DND-41 (cell line): ENCODE measurements at regions not wholly inside any gene's neighbourhood (a gene's known extent, or its start where the extent isn't known, plus 50 kb on each side); places are given as distances from the start of the nearest gene placed in this dataset.

Source experiments
- ATAC-seq: fragments of 200-7000 bp; cut with Tn5 transposase; 3 replicates; pipeline ENCODE4 v1.9.1; 2021; ENCODE audit warnings: low read depth; ENCODE audit not compliant: insufficient read depth
- DNase-seq: peaks from one replicate; pipeline ENCODE4 v3.0.0-alpha.2; 2020
- H2AFZ ChIP-seq: 2 replicates; pipeline ENCODE4 v1.6.0; 2012; ENCODE audit warnings: low read depth, low read length
- H3K27ac ChIP-seq: 2 replicates; pipeline ENCODE4 v1.5.1; 2012; ENCODE audit warnings: low read length, inconsistent platforms
- H3K27me3 ChIP-seq: fragments of 200-600 bp; sonication (generic); 2 replicates; pipeline ENCODE4 v1.6.0; 2012; ENCODE audit warnings: low read length, mild to moderate bottlenecking, inconsistent platforms; ENCODE audit not compliant: insufficient read depth, poor library complexity
- H3K36me3 ChIP-seq: 2 replicates; pipeline ENCODE4 v1.5.1; 2012; ENCODE audit warnings: low read length, inconsistent platforms; ENCODE audit not compliant: insufficient read depth
- H3K4me1 ChIP-seq: 2 replicates; pipeline ENCODE4 v1.5.1; 2012; ENCODE audit warnings: mild to moderate bottlenecking, low read length; ENCODE audit not compliant: insufficient read depth
- H3K4me2 ChIP-seq: 2 replicates; pipeline ENCODE4 v1.6.0; 2012; ENCODE audit warnings: mild to moderate bottlenecking, moderate library complexity, low read length, inconsistent platforms; ENCODE audit not compliant: insufficient read depth
- H3K4me3 ChIP-seq, 2 experiments: fragments of 200-600 bp in 1 of 2; shearing (Covaris generic) in 1 of 2; 2 replicates each; pipeline ENCODE4 v1.5.1; 2012 to 2016; ENCODE audit warnings: inconsistent platforms in 2 of 2, low read length in 2 of 2, mild to moderate bottlenecking in 2 of 2, low read depth in 1 of 2, moderate library complexity in 1 of 2
- H3K79me2 ChIP-seq: 2 replicates; pipeline ENCODE4 v1.6.0; 2012; ENCODE audit warnings: low read length, inconsistent platforms; ENCODE audit not compliant: insufficient read depth
- H3K9ac ChIP-seq: 2 replicates; pipeline ENCODE4 v1.6.0; 2012; ENCODE audit warnings: low read depth, mild to moderate bottlenecking, inconsistent platforms, low read length, moderate library complexity
- H3K9me3 ChIP-seq: 2 replicates; pipeline ENCODE4 v1.5.1; 2012; ENCODE audit warnings: low read length, moderate library complexity, mild to moderate bottlenecking, inconsistent platforms; ENCODE audit not compliant: insufficient read depth, severe bottlenecking
- H4K20me1 ChIP-seq: 2 replicates; pipeline ENCODE4 v1.6.0; 2012; ENCODE audit warnings: low read length; ENCODE audit not compliant: insufficient read depth
- EZH2 ChIP-seq: IDR thresholded peaks from 3 replicates; pipeline ENCODE4 v1.6.1; 2012; ENCODE audit warnings: borderline replicate concordance, low read depth, mild to moderate bottlenecking, moderate library complexity, low read length, inconsistent platforms; ENCODE audit not compliant: severe bottlenecking
- TF ChIP-seq, protein P1 (sequence below): IDR thresholded peaks from 2 replicates; pipeline ENCODE4 v1.5.1; 2012; ENCODE audit warnings: borderline replicate concordance, low read length, moderate library complexity, mild to moderate bottlenecking; ENCODE audit not compliant: poor library complexity, severe bottlenecking; ENCODE audit errors: extremely low read depth

DNA sequence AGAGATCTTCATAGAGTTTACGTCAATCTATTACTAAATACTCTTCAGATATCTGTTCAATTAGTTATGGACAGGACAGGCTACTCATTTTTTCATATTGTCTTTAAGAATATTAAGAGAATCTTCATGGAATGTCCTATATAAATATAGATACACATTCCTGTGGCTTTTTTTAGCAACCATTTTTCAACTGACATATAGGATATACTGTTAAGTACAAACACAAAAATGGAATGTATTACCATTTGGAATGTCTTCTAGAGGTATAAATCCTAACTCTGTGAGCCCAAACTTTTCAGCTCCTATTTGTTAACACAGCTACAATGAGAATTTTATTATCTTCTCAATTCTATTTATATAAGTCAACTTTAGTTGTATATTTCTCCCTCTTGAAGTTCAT is 239.6 kb upstream of the DEFB112 start:
- Histone ChIP-seq H3K27me3 (no peaks in the 10 kb centered on the region), H3K9ac (no peak overlapping the region), H2AFZ (no peak overlapping the region), H3K36me3 (no peaks in the 10 kb centered on the region), H3K79me2 (no peaks in the 10 kb centered on the region), H4K20me1 (no peaks in the 10 kb centered on the region), H3K9me3 (no peaks in the 10 kb centered on the region), H3K4me1 (no peaks in the 10 kb centered on the region), H3K4me3 (no peak overlapping the region), H3K27ac (no peak overlapping the region), H3K4me2 (no peak overlapping the region)
- ATAC-seq (no peak), DNase-seq (no peak)
- no peak for TF ChIP-seq EZH2
- TF ChIP-seq, protein P1, sequence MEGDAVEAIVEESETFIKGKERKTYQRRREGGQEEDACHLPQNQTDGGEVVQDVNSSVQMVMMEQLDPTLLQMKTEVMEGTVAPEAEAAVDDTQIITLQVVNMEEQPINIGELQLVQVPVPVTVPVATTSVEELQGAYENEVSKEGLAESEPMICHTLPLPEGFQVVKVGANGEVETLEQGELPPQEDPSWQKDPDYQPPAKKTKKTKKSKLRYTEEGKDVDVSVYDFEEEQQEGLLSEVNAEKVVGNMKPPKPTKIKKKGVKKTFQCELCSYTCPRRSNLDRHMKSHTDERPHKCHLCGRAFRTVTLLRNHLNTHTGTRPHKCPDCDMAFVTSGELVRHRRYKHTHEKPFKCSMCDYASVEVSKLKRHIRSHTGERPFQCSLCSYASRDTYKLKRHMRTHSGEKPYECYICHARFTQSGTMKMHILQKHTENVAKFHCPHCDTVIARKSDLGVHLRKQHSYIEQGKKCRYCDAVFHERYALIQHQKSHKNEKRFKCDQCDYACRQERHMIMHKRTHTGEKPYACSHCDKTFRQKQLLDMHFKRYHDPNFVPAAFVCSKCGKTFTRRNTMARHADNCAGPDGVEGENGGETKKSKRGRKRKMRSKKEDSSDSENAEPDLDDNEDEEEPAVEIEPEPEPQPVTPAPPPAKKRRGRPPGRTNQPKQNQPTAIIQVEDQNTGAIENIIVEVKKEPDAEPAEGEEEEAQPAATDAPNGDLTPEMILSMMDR = no peak

DNA sequence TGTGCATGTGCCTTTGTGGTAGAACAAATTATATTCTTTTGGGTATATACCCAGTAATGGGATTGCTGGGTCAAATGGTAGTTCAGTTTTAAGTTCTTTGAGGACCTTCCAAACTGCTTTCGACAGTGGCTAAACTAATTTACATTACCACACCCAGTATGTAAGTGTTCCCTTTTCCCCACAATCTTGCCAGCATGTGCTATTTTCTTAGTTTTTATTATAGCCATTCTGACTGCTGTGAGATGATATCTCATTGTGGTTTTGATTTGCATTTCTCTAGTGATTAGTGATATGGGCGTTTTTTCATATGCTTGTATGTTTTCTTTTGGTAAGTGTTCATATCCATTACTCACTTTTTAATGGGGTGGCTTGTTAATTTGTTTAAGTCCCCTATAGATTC is 251.6 kb upstream of the DEFB112 start:
- H4K20me1 ChIP-seq = no peaks in the 10 kb centered on the region
- TF ChIP-seq EZH2 = no peak
- TF ChIP-seq, protein P1 = no peak
- no peaks in the 10 kb centered on the region for H3K79me2 ChIP-seq
- no peak overlapping the region for H3K9ac ChIP-seq
- H3K27me3 ChIP-seq = no peaks in the 10 kb centered on the region
- H3K4me1 ChIP-seq = no peaks in the 10 kb centered on the region
- no peak overlapping the region for H2AFZ ChIP-seq
- DNase-seq (no peak), ATAC-seq (no peak)
- no peak overlapping the region for H3K27ac ChIP-seq
- H3K4me2 ChIP-seq = no peak overlapping the region
- H3K4me3 ChIP-seq = no peak overlapping the region
- no peaks in the 10 kb centered on the region for H3K36me3 ChIP-seq
- H3K9me3 ChIP-seq = no peaks in the 10 kb centered on the region

DNA sequence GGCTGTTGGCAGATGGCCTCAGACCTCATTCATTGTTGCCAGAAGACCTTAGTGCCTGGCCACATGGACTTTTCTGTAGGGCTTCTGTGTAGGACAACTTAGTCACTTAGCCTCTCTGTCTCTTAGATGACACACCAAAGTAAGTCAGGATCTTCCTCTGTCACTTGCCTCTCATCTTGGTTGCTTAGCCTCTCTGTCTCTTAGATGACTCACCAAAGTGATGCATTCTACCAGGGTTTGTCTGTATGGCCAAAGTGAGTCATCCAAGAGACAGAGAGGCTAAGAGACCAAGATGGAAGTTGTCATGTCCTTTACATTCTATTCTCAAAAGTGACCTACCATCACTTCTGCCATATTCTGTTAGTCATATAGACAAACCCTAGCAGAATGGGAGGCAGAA is 255.9 kb upstream of the DEFB112 start:
- DNase-seq (no peak), ATAC-seq (no peak)
- H3K9me3 ChIP-seq = no peaks in the 10 kb centered on the region
- no peaks in the 10 kb centered on the region for H3K27me3 ChIP-seq
- H4K20me1 ChIP-seq = no peaks in the 10 kb centered on the region
- no peak overlapping the region for H3K9ac ChIP-seq
- TF ChIP-seq, protein P1 = no peak
- TF ChIP-seq EZH2 = no peak
- no peaks in the 10 kb centered on the region for H3K36me3 ChIP-seq
- H3K79me2 ChIP-seq = no peaks in the 10 kb centered on the region
- no peak overlapping the region for H3K4me2 ChIP-seq
- H3K4me3 ChIP-seq = no peak overlapping the region
- H3K27ac ChIP-seq = no peak overlapping the region
- no peaks in the 10 kb centered on the region for H3K4me1 ChIP-seq
- no peak overlapping the region for H2AFZ ChIP-seq

DNA sequence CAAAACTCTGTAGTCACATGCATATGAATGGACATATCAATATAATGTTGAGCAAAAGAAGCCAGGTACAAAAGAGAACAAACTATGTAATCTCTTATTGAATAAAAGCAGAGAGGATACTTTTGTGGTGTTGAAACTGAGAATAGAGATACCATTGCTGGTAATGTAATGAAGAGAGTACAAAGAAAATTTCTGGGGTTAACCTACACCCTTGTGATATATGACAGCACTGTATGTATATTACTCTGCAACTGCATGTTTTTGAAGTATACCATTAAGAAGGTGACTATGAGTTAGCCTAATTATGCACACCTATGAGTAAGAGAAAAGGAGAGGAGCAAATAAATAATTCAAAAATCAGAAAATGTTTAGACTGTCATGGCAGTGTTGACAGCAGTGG is 268.8 kb upstream of the DEFB112 start:
- H3K4me1 ChIP-seq = no peaks in the 10 kb centered on the region
- no peaks in the 10 kb centered on the region for H3K79me2 ChIP-seq
- no peak overlapping the region for H3K4me2 ChIP-seq
- H3K9me3 ChIP-seq = no peaks in the 10 kb centered on the region
- H3K9ac ChIP-seq = no peak overlapping the region
- DNase-seq = no peak
- H4K20me1 ChIP-seq = no peaks in the 10 kb centered on the region
- TF ChIP-seq, protein P1 = no peak
- TF ChIP-seq EZH2 = no peak
- no peak overlapping the region for H3K4me3 ChIP-seq
- no peak overlapping the region for H2AFZ ChIP-seq
- H3K27ac ChIP-seq = no peak overlapping the region
- H3K36me3 ChIP-seq = no peaks in the 10 kb centered on the region
- no peaks in the 10 kb centered on the region for H3K27me3 ChIP-seq
- no peak for ATAC-seq
